CD14-positive monocyte (primary cell): ENCODE measurements at regions not wholly inside any gene's neighbourhood (a gene's known extent, or its start where the extent isn't known, plus 50 kb on each side); places are given as distances from the start of the nearest gene placed in this dataset.
"Not testable (repeated sequence)": the region's sequence is repeated elsewhere in the genome, so short reads cannot be mapped to it uniquely, and the experiment has no call there.

Experiments used
- DNase-seq, 3 donors: peaks; one replicate each; pipeline ENCODE4 v3.0.0-alpha.2; 2011 to 2022
- H2AFZ ChIP-seq: 2 replicates; pipeline ENCODE4 v1.6.0; 2012; ENCODE audit warnings: mild to moderate bottlenecking, low read depth, low read length, inconsistent platforms; ENCODE audit not compliant: insufficient read depth, poor library complexity, severe bottlenecking
- H3K27ac ChIP-seq, 2 donors: 1 replicate in 1 of 2; 2 replicates in 1 of 2; pipeline ENCODE4 v1.5.1; 2012 to 2013; ENCODE audit warnings: low read length in 2 of 2, control low read depth in 1 of 2, inconsistent platforms in 1 of 2, low read depth in 1 of 2, mild to moderate bottlenecking in 1 of 2
- H3K27me3 ChIP-seq, 2 donors: one replicate each; pipeline versions ENCODE4 v1.6.0 to v1.6.1; 2011 to 2013; ENCODE audit warnings: low read length in 2 of 2; ENCODE audit not compliant: control insufficient read depth in 2 of 2, insufficient read depth in 2 of 2
- H3K36me3 ChIP-seq, 2 donors: replicated peaks in 1 of 2; 1 replicate in 1 of 2; 2 replicates in 1 of 2; pipeline versions ENCODE4 v1.5.1 to v1.6.1; 2012 to 2013; ENCODE audit warnings: low read length in 2 of 2, control low read depth in 1 of 2, inconsistent platforms in 1 of 2, mild to moderate bottlenecking in 1 of 2; ENCODE audit not compliant: insufficient read depth in 2 of 2, control insufficient read depth in 1 of 2
- H3K4me1 ChIP-seq, 2 donors: 1 replicate in 1 of 2; 2 replicates in 1 of 2; pipeline versions ENCODE4 v1.5.1 to v1.6.1; 2012 to 2013; ENCODE audit warnings: low read length in 2 of 2, control low read depth in 1 of 2, inconsistent platforms in 1 of 2, mild to moderate bottlenecking in 1 of 2, moderate library complexity in 1 of 2; ENCODE audit not compliant: insufficient read depth in 2 of 2, control insufficient read depth in 1 of 2
- H3K4me2 ChIP-seq: replicated peaks from 2 replicates; pipeline ENCODE3; 2012; ENCODE audit warnings: low read length, moderate library complexity, mild to moderate bottlenecking; ENCODE audit not compliant: poor library complexity, severe bottlenecking; ENCODE audit errors: extremely low read depth
- H3K4me3 ChIP-seq, 3 experiments: fragments of 200-600 bp in 1 of 3; sonication (generic) in 1 of 3; replicated peaks in 1 of 3; 1 replicate in 2 of 3; 2 replicates in 1 of 3; pipeline ENCODE4 v1.5.1; 2011 to 2013; ENCODE audit warnings: low read length in 3 of 3, mild to moderate bottlenecking in 3 of 3, control low read depth in 2 of 3, low read depth in 2 of 3, inconsistent platforms in 1 of 3, moderate library complexity in 1 of 3
- H3K79me2 ChIP-seq: 2 replicates; pipeline ENCODE4 v1.6.0; 2012; ENCODE audit warnings: mild to moderate bottlenecking, control low read depth, inconsistent platforms, low read length, moderate library complexity; ENCODE audit not compliant: insufficient read depth
- H3K9ac ChIP-seq: 2 replicates; pipeline ENCODE4 v1.6.0; 2017; ENCODE audit warnings: low read length, mild to moderate bottlenecking; ENCODE audit not compliant: insufficient read depth, poor library complexity, severe bottlenecking
- H3K9me3 ChIP-seq, 2 donors: replicated peaks in 1 of 2; 1 replicate in 1 of 2; 2 replicates in 1 of 2; pipeline versions ENCODE4 v1.5.1 to v1.6.1; 2012 to 2013; ENCODE audit warnings: low read length in 2 of 2, control low read depth in 1 of 2; ENCODE audit not compliant: control insufficient read depth in 1 of 2, insufficient read depth in 1 of 2
- H4K20me1 ChIP-seq: 2 replicates; pipeline ENCODE4 v1.6.0; 2012; ENCODE audit warnings: mild to moderate bottlenecking, low read length, control low read depth, moderate library complexity; ENCODE audit not compliant: insufficient read depth
- H3K27ac Mint-ChIP-seq, 7 donors: one replicate each; pipeline ENCODE4 v1.8.0; 2020; ENCODE audit warnings: mild to moderate bottlenecking in 7 of 7, mixed read lengths in 7 of 7, moderate library complexity in 6 of 7, inconsistent platforms in 2 of 7
- H3K27me3 Mint-ChIP-seq, 3 donors: one replicate each; pipeline ENCODE4 v1.8.0; 2021 to 2022; ENCODE audit warnings: low read depth in 3 of 3, mild to moderate bottlenecking in 3 of 3, mixed read lengths in 3 of 3, moderate library complexity in 3 of 3, inconsistent platforms in 1 of 3
- H3K36me3 Mint-ChIP-seq, 2 donors: one replicate each; pipeline ENCODE4 v1.8.0; 2020; ENCODE audit warnings: mixed read lengths in 2 of 2, inconsistent platforms in 1 of 2, mild to moderate bottlenecking in 1 of 2
- H3K4me1 Mint-ChIP-seq: one replicate; pipeline ENCODE4 v1.8.0; 2020; ENCODE audit warnings: mild to moderate bottlenecking, mixed read lengths
- H3K4me3 Mint-ChIP-seq, 2 donors: one replicate each; pipeline ENCODE4 v1.8.0; 2020; ENCODE audit warnings: mild to moderate bottlenecking in 2 of 2, mixed read lengths in 2 of 2, moderate library complexity in 1 of 2
- H3K9me3 Mint-ChIP-seq, 7 donors: one replicate each; pipeline ENCODE4 v1.8.0; 2020 to 2022; ENCODE audit warnings: mixed read lengths in 7 of 7, mild to moderate bottlenecking in 6 of 7, moderate library complexity in 6 of 7, inconsistent platforms in 2 of 7
- CTCF ChIP-seq: fragments of 200-600 bp; IDR thresholded peaks from one replicate; pipeline ENCODE4 v1.8.0; 2022; ENCODE audit warnings: antibody characterized with exemption, mild to moderate bottlenecking
- WGBS: methylation state at CpG from one replicate; pipeline ENCODE4 v1.1.5; 2013; ENCODE audit warnings: missing lambda C conversion rate; ENCODE audit not compliant: insufficient coverage; 5-methylcytosine and 5-hydroxymethylcytosine counted together
- intact Hi-C, 2 donors: fragments of 100-400 bp; cut with micrococcal nuclease; formaldehyde crosslinking; loops; one replicate each; pipeline versions ENCODE4 v1.15.0 to v1.15.1; 2023

- Histone ChIP-seq H4K20me1 (no peaks in the 10 kb centered on the region), H3K9me3 (peaks cover 2 to 8% of the 10 kb centered on the region in 2 donors), H2AFZ (no peak overlapping the region), H3K4me2 (no peak overlapping the region), H3K79me2 (no peaks in the 10 kb centered on the region), H3K27ac (no peak overlapping the region), H3K36me3 (no peaks in the 10 kb centered on the region), H3K4me3 (no peak overlapping the region), H3K4me1 (no peaks in the 10 kb centered on the region), H3K9ac (no peak overlapping the region), H3K27me3 (no peaks in the 10 kb centered on the region)
- Mint-ChIP-seq H3K27ac (no peak overlapping the region), H3K27me3 (no peaks in the 10 kb centered on the region), H3K4me1 (no peaks in the 10 kb centered on the region), H3K4me3 (no peak overlapping the region), H3K36me3 (no peaks in the 10 kb centered on the region), H3K9me3 (peaks cover 0 to 8% (median 1%) of the 10 kb centered on the region in 7 donors)
- WGBS: no CpG with 5 or more reads among the region's 2 CpGs
- intact Hi-C loops: no loop called here
- no peak for TF ChIP-seq CTCF
- no peak for DNase-seq
These were observed 335.1 kb downstream of the IZUMO3 start for GRCh38 chr9:24210641-24211040.

- no peak for TF ChIP-seq CTCF
- Mint-ChIP-seq H3K4me3 (no peak overlapping the region), H3K36me3 (no peaks in the 10 kb centered on the region), H3K27me3 (peaks cover 0 to 2% (median 0%) of the 10 kb centered on the region in 3 donors), H3K4me1 (no peaks in the 10 kb centered on the region), H3K9me3 (peaks cover 0 to 9% (median 2%) of the 10 kb centered on the region in 7 donors), H3K27ac (no peak overlapping the region)
- Histone ChIP-seq H3K27ac (no peak overlapping the region), H3K27me3 (no peaks in the 10 kb centered on the region), H2AFZ (no peak overlapping the region), H3K4me3 (no peak overlapping the region), H4K20me1 (no peaks in the 10 kb centered on the region), H3K9ac (no peak overlapping the region), H3K4me1 (no peaks in the 10 kb centered on the region), H3K79me2 (no peaks in the 10 kb centered on the region), H3K36me3 (no peaks in the 10 kb centered on the region), H3K9me3 (no peaks in the 10 kb centered on the region), H3K4me2 (no peak overlapping the region)
- 100% methylated on average over 1 of the region's 1 CpG for WGBS
- no peak for DNase-seq
- intact Hi-C loops: no loop called here
These were observed 355.7 kb downstream of the IZUMO3 start for GRCh38 chr9:24189986-24190385.

GRCh38 chr9:24180572-24180971 is 354.5 kb upstream of the ELAVL2 start:
- H3K4me2 ChIP-seq, H3K27me3 Mint-ChIP-seq, H2AFZ ChIP-seq, H3K79me2 ChIP-seq, H4K20me1 ChIP-seq, H3K27me3 ChIP-seq, H3K4me3 ChIP-seq, H3K4me1 ChIP-seq, H3K36me3 Mint-ChIP-seq, H3K36me3 ChIP-seq, H3K27ac Mint-ChIP-seq, H3K4me3 Mint-ChIP-seq, DNase-seq, intact Hi-C loops, H3K27ac ChIP-seq, H3K4me1 Mint-ChIP-seq, H3K9ac ChIP-seq: not testable (repeated sequence)
- peaks cover 2 to 19% (median 11%) of the 10 kb centered on the region in 7 donors for H3K9me3 Mint-ChIP-seq
- H3K9me3 ChIP-seq: peaks cover 14 to 19% of the 10 kb centered on the region in 2 donors
- WGBS: no CpG with 5 or more reads among the region's 1 CpG
